ENCODE measurements at regions not wholly inside any gene's neighbourhood (a gene's known extent, or its start where the extent isn't known, plus 50 kb on each side); places are given as distances from the start of the nearest gene placed in this dataset.
"Not testable (repeated sequence)": the region's sequence is repeated elsewhere in the genome, so short reads cannot be mapped to it uniquely, and the experiment has no call there.

GRCh38 chr4:178010596-178010995 is 568.4 kb upstream of the AGA start:
- no peak for DNase-seq (ENCODE audit: extremely low read depth, low read depth, low spot score)

GRCh38 chr4:178015046-178015445 is 572.8 kb upstream of the AGA start:
- not testable (repeated sequence) for DNase-seq (ENCODE audit: extremely low read depth, low read depth, low spot score)

GRCh38 chr4:178026999-178027398 is 584.8 kb upstream of the AGA start:
- DNase-seq (ENCODE audit: extremely low read depth, low read depth, low spot score) = no peak

- no peak for DNase-seq (ENCODE audit: extremely low read depth, low read depth, low spot score)
Observed at GRCh38 chr4:178027796-178028195, 585.6 kb upstream of the AGA start.

- DNase-seq (ENCODE audit: extremely low read depth, low read depth, low spot score) = no peak
Observed at GRCh38 chr4:178028481-178028880, 586.2 kb upstream of the AGA start.

- DNase-seq (ENCODE audit: extremely low read depth, low read depth, low spot score) = no peak
Observed at GRCh38 chr4:178037459-178038214, 595.4 kb upstream of the AGA start.

- DNase-seq (ENCODE audit: extremely low read depth, low read depth, low spot score) = no peak
Observed at GRCh38 chr4:178056996-178057395, 614.8 kb upstream of the AGA start.

- DNase-seq (ENCODE audit: extremely low read depth, low read depth, low spot score) = no peak
Observed at GRCh38 chr4:178063568-178063967, 621.3 kb upstream of the AGA start.

GRCh38 chr4:178066338-178066941 is 624.2 kb upstream of the AGA start:
- no peak for DNase-seq (ENCODE audit: extremely low read depth, low read depth, low spot score)

- no peak for DNase-seq (ENCODE audit: extremely low read depth, low read depth, low spot score)
Observed at GRCh38 chr4:178068136-178068535, 625.9 kb upstream of the AGA start.

- DNase-seq (ENCODE audit: extremely low read depth, low read depth, low spot score) = no peak
Observed at GRCh38 chr4:178070163-178070562, 627.9 kb upstream of the AGA start.

GRCh38 chr4:178080312-178080711 is 638.1 kb upstream of the AGA start:
- no peak for DNase-seq (ENCODE audit: extremely low read depth, low read depth, low spot score)

GRCh38 chr4:178081176-178081575 is 638.9 kb upstream of the AGA start:
- DNase-seq (ENCODE audit: extremely low read depth, low read depth, low spot score) = no peak

GRCh38 chr4:178081896-178082295 is 639.7 kb upstream of the AGA start:
- no peak for DNase-seq (ENCODE audit: extremely low read depth, low read depth, low spot score)

- DNase-seq (ENCODE audit: extremely low read depth, low read depth, low spot score) = no peak
Observed at GRCh38 chr4:178082906-178083305, 640.7 kb upstream of the AGA start.

- DNase-seq (ENCODE audit: extremely low read depth, low read depth, low spot score) = no peak
Observed at GRCh38 chr4:178083968-178084367, 641.7 kb upstream of the AGA start.

- no peak for DNase-seq (ENCODE audit: extremely low read depth, low read depth, low spot score)
Observed at GRCh38 chr4:178086320-178086719, 644.1 kb upstream of the AGA start.

- no peak for DNase-seq (ENCODE audit: extremely low read depth, low read depth, low spot score)
Observed at GRCh38 chr4:178090640-178091411, 648.6 kb upstream of the AGA start.

- no peak for DNase-seq (ENCODE audit: extremely low read depth, low read depth, low spot score)
Observed at GRCh38 chr4:178102139-178102538, 659.9 kb upstream of the AGA start.

GRCh38 chr4:178105242-178105641 is 663.0 kb upstream of the AGA start:
- DNase-seq (ENCODE audit: extremely low read depth, low read depth, low spot score) = no peak

- DNase-seq (ENCODE audit: extremely low read depth, low read depth, low spot score) = no peak
Observed at GRCh38 chr4:178136736-178137345, 694.6 kb upstream of the AGA start.
